ENCODE measurements at regions not wholly inside any gene's neighbourhood (a gene's known extent, or its start where the extent isn't known, plus 50 kb on each side); places are given as distances from the start of the nearest gene placed in this dataset.
A peak's percentile ranks its signal among the peaks of the same experiment; 100 is the strongest.

DNA sequence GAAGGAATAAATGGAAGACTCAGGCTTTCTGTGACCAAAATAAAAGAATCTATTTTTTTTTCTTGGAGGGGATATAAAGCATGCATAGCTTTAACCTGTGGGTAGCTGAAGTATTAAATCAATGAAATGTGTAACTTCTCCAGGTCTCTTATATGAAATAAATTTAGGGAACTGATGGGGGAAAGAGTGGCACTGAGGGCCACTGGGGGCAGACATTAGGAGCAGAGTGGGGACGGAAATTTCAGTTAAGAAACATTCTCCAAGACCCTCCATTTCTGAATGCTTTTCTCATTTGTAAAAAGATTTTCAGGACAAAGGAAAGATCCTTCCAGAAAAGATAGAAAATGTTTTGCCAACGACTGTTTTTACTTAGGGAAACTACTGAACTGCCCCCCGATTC is 131.0 kb downstream of the GPX5 start:
- CTCF ChIA-PET, result no interaction called here
- Histone ChIP-seq H3K4me3 (ENCODE audit: low read depth, low read length) (no peak overlapping the region), H3K27me3 (ENCODE audit: control insufficient read depth, insufficient read depth, low read length) (peaks cover 9% of the 10 kb centered on the region), H3K27ac (ENCODE audit: low read depth, low read length) (no peak overlapping the region), H3K9me3 (ENCODE audit: control insufficient read depth, insufficient read depth, low read length) (no peaks in the 10 kb centered on the region)
- no peak for DNase-seq (ENCODE audit: low read depth, low spot score)
- TF ChIP-seq, protein P1, sequence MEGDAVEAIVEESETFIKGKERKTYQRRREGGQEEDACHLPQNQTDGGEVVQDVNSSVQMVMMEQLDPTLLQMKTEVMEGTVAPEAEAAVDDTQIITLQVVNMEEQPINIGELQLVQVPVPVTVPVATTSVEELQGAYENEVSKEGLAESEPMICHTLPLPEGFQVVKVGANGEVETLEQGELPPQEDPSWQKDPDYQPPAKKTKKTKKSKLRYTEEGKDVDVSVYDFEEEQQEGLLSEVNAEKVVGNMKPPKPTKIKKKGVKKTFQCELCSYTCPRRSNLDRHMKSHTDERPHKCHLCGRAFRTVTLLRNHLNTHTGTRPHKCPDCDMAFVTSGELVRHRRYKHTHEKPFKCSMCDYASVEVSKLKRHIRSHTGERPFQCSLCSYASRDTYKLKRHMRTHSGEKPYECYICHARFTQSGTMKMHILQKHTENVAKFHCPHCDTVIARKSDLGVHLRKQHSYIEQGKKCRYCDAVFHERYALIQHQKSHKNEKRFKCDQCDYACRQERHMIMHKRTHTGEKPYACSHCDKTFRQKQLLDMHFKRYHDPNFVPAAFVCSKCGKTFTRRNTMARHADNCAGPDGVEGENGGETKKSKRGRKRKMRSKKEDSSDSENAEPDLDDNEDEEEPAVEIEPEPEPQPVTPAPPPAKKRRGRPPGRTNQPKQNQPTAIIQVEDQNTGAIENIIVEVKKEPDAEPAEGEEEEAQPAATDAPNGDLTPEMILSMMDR (IDR thresholded peaks at IDR 0.05; ENCODE audit: low read depth, low read length), result no peak
- POLR2A ChIA-PET, result interaction anchor here (0.6 kb wide), 1 partner anchor 258 kb away, joined by 7 read pairs; no protein-coding TSS in a partner anchor

DNA sequence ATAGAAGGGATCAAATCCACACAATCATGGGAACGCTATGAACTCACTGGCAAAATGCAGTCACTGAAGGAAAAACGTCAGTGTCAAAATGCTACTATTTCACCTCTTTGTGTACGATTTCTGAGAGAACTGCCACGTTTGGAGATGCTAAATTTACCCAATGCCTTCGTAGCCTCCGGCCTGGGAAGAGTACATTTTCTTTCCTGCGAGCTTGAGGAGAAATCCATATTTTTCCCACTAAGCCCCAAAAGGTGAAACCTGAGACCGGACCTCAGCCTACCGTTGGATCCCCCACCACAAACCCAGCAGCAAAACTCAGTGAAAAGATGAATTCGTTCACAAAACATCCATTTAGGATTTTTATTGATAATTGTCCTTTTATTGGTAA is 131.7 kb downstream of the GPX5 start:
- no peak for DNase-seq (ENCODE audit: low read depth, low spot score)
- CTCF ChIA-PET, result no interaction called here

DNA sequence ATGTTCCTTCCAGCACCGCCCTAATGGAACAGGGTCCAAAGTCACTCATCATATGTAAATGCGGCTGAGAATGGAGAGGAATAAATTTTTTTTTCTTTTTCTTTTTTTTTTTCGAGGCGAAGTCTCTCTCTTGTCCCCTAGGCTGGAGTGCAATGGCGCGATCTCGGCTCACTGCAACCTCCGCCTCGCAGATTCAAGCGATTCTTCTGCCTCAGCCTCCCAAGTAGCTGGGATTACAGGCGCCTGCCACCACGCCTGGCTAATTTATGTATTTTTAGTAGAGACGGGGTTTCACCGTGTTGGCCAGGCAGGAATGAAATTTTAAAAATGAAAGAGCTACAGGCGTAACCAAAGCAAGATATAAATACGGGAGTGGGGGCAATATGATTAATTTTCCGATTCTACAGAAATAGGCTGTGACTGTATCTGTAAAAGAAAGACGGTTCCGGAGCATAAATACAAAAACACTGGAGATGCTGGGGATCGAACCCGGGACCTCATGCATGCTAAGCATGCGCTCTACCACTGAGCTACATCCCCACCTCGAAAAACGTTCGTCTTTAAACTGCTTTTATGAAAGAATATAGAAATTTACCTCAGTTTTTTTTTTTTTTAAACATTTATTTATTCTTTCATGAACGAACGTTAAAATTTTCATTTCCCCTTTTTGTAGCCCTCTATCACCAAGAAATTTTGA is 132.2 kb downstream of the GPX5 start:
- CTCF ChIA-PET, result no interaction called here
- peaks cover 9% of the 10 kb centered on the region for H3K27me3 ChIP-seq (ENCODE audit: control insufficient read depth, insufficient read depth, low read length)
- POLR2A ChIA-PET, result no interaction called here
- DNase-seq (ENCODE audit: low read depth, low spot score), result peak; percentile 8
- H3K27ac ChIP-seq (ENCODE audit: low read depth, low read length), result no peak overlapping the region
- H3K4me3 ChIP-seq (ENCODE audit: low read depth, low read length), result peak overlapping the region; percentile 57
- no peaks in the 10 kb centered on the region for H3K9me3 ChIP-seq (ENCODE audit: control insufficient read depth, insufficient read depth, low read length)
- TF ChIP-seq, protein P1 (IDR thresholded peaks at IDR 0.05; ENCODE audit: low read depth, low read length), result no peak

More for the DNA sequence above, 131.7 kb downstream of the GPX5 start:
- no peak overlapping the region for H3K27ac ChIP-seq (ENCODE audit: low read depth, low read length)
- POLR2A ChIA-PET, result interaction anchor here (0.6 kb wide), 1 partner anchor 258 kb away, joined by 7 read pairs; no protein-coding TSS in a partner anchor
- H3K27me3 ChIP-seq (ENCODE audit: control insufficient read depth, insufficient read depth, low read length), result peaks cover 9% of the 10 kb centered on the region
- peak overlapping the region; percentile 38 for H3K4me3 ChIP-seq (ENCODE audit: low read depth, low read length)
- TF ChIP-seq, protein P1 (IDR thresholded peaks at IDR 0.05; ENCODE audit: low read depth, low read length), result no peak
- no peaks in the 10 kb centered on the region for H3K9me3 ChIP-seq (ENCODE audit: control insufficient read depth, insufficient read depth, low read length)

DNA sequence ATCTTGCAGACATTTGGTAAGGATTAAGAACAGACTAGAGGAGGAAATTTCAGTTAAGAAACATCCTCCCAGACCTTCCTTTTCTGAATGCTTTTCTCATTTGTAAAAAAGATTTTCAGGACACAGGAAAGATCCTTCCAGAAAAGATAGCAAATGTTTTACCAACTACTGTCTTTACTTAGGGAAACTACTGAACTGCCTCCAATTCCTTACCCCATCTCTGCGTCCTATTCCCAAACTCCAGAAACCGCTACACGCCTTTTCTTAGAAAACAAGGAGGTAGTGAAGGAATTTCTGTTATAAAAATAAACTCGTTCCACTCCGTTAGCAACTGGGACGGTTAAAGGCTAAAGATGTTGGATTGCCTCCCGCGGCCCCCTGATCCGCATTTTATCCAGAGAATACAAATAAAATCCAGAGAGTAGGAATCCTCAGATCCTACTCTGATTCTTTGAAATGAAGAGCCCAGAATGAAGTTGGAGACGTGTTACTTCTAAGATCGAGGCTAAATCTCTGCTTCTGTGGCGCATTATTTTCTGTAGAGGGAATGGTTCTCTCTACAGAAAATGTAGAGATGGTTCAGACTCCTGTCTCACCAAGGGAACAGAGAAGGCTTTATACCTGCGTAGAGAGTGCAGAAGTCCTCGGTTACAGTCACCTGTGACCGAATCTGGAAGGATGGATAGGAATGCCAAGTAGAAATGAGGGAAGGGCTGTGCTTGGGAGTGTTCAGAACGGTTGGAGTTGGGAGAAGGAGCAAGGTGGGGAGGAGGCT is 133.0 kb downstream of the GPX5 start:
- ChIA-PET CTCF (no interaction called here), POLR2A (no interaction called here)
- no peak overlapping the region for H3K27ac ChIP-seq (ENCODE audit: low read depth, low read length)
- peaks cover 9% of the 10 kb centered on the region for H3K27me3 ChIP-seq (ENCODE audit: control insufficient read depth, insufficient read depth, low read length)
- TF ChIP-seq, protein P1 (IDR thresholded peaks at IDR 0.05; ENCODE audit: low read depth, low read length), result no peak
- peak overlapping the region; percentile 57 for H3K4me3 ChIP-seq (ENCODE audit: low read depth, low read length)
- H3K9me3 ChIP-seq (ENCODE audit: control insufficient read depth, insufficient read depth, low read length), result no peaks in the 10 kb centered on the region
- no peak for DNase-seq (ENCODE audit: low read depth, low spot score)

DNA sequence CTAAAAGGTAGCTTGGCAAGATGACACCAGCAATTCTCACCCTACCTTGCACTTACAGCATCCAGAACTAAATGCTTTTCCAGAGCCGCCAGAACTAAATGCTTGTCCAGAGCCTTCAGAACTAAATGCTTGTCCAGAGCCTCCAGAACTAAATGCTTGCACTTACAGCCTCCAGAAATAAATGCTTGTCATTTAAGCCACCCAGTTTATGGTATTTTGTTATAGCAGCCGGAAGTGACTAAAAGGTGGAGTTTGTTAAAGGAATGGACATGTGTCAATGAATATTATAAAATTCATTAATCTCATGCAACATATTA is 133.5 kb downstream of the GPX5 start:
- TF ChIP-seq, protein P1 (IDR thresholded peaks at IDR 0.05; ENCODE audit: low read depth, low read length), result no peak
- H3K4me3 ChIP-seq (ENCODE audit: low read depth, low read length), result peak overlapping the region; percentile 57
- H3K27me3 ChIP-seq (ENCODE audit: control insufficient read depth, insufficient read depth, low read length), result peaks cover 9% of the 10 kb centered on the region
- H3K27ac ChIP-seq (ENCODE audit: low read depth, low read length), result no peak overlapping the region
- POLR2A ChIA-PET, result no interaction called here
- no peaks in the 10 kb centered on the region for H3K9me3 ChIP-seq (ENCODE audit: control insufficient read depth, insufficient read depth, low read length)
- CTCF ChIA-PET, result no interaction called here
- no peak for DNase-seq (ENCODE audit: low read depth, low spot score)
